HG03342 (cell line): ENCODE measurements at regions not wholly inside any gene's neighbourhood (a gene's known extent, or its start where the extent isn't known, plus 50 kb on each side); places are given as distances from the start of the nearest gene placed in this dataset.

ENCODE experiments used
- ATAC-seq: cut with Tn5 transposase; IDR thresholded peaks from one replicate; pipeline ENCODE4 v1.9.1; 2021; ENCODE audit warnings: mild to moderate bottlenecking, moderate library complexity; ENCODE audit not compliant: unreplicated experiment

GRCh38 chr2:235287375-235287733 is 206.5 kb upstream of the AGAP1 start:
- no peak for ATAC-seq

GRCh38 chr2:235291461-235291860 is 202.4 kb upstream of the AGAP1 start:
- ATAC-seq: no peak

GRCh38 chr2:235293061-235293460 is 200.8 kb upstream of the AGAP1 start:
- ATAC-seq: no peak

GRCh38 chr2:235295831-235296230 is 198.0 kb upstream of the AGAP1 start:
- no peak for ATAC-seq

GRCh38 chr2:235300368-235301201 is 193.3 kb upstream of the AGAP1 start:
- ATAC-seq: no peak

GRCh38 chr2:235301202-235302076 is 192.4 kb upstream of the AGAP1 start:
- no peak for ATAC-seq

- no peak for ATAC-seq
Observed at GRCh38 chr2:235302263-235302662, 191.6 kb upstream of the AGAP1 start.

GRCh38 chr2:235303499-235304291 is 190.1 kb upstream of the AGAP1 start:
- ATAC-seq: no peak

- no peak for ATAC-seq
Observed at GRCh38 chr2:235305678-235306077, 188.2 kb upstream of the AGAP1 start.

- ATAC-seq: no peak
Observed at GRCh38 chr2:235311044-235311443, 182.8 kb upstream of the AGAP1 start.

GRCh38 chr2:235312571-235312970 is 181.3 kb upstream of the AGAP1 start:
- ATAC-seq: no peak

- ATAC-seq: no peak
Observed at GRCh38 chr2:235314371-235314930, 179.4 kb upstream of the AGAP1 start.

GRCh38 chr2:235319095-235319494 is 174.7 kb upstream of the AGAP1 start:
- ATAC-seq: no peak

- ATAC-seq: no peak
Observed at GRCh38 chr2:235320326-235320725, 173.5 kb upstream of the AGAP1 start.

GRCh38 chr2:235324324-235324723 is 169.5 kb upstream of the AGAP1 start:
- no peak for ATAC-seq

GRCh38 chr2:235325151-235325550 is 168.7 kb upstream of the AGAP1 start:
- no peak for ATAC-seq

- no peak for ATAC-seq
Observed at GRCh38 chr2:235328991-235329390, 164.9 kb upstream of the AGAP1 start.

GRCh38 chr2:235330775-235331451 is 162.9 kb upstream of the AGAP1 start:
- no peak for ATAC-seq

- no peak for ATAC-seq
Observed at GRCh38 chr2:235332240-235332890, 161.5 kb upstream of the AGAP1 start.

- no peak for ATAC-seq
Observed at GRCh38 chr2:235333076-235333475, 160.8 kb upstream of the AGAP1 start.
